ENCODE measurements at regions not wholly inside any gene's neighbourhood (a gene's known extent, or its start where the extent isn't known, plus 50 kb on each side); places are given as distances from the start of the nearest gene placed in this dataset.
"Not testable (repeated sequence)": the region's sequence is repeated elsewhere in the genome, so short reads cannot be mapped to it uniquely, and the experiment has no call there.

GRCh38 chr4:33853670-33854069 lies 2390.6 kb downstream of the ARAP2 start:
- H3K36me3 ChIP-seq (ENCODE audit: control insufficient read depth in 2 of 4, insufficient read depth in 4 of 4, low read length in 3 of 4); H2AFZ ChIP-seq (ENCODE audit: low read length); DNase-seq (ENCODE audit: low read depth in 1 of 2, low spot score in 2 of 2); POLR2A ChIA-PET (ENCODE audit: partially characterized antibody); H3K18ac ChIP-seq (ENCODE audit: extremely low read depth, low read length); H3K4me3 ChIP-seq (ENCODE audit: extremely low read depth in 1 of 4, insufficient read depth in 2 of 4, low read depth in 3 of 4, low read length in 4 of 4); H3K27me3 ChIP-seq (replicated peaks in 1 of 4; ENCODE audit: control insufficient read depth in 3 of 4, extremely low read depth in 1 of 4, insufficient read depth in 3 of 4, low read length in 3 of 4); H2BK5ac ChIP-seq (ENCODE audit: low read depth, low read length); H3K79me2 ChIP-seq (ENCODE audit: control insufficient read depth in 1 of 2, insufficient read depth in 2 of 2, low read length in 2 of 2); H4K5ac ChIP-seq (ENCODE audit: insufficient read length, low read depth, low read length); H2BK120ac ChIP-seq (replicated peaks; ENCODE audit: low read depth, low read length); H3K23ac ChIP-seq (ENCODE audit: insufficient read length); H3K9me3 ChIP-seq (ENCODE audit: insufficient read depth in 2 of 2, low read depth in 1 of 2, low read length in 1 of 2); H3K23me2 ChIP-seq (ENCODE audit: low read depth, low read length); H2BK12ac ChIP-seq (ENCODE audit: low read depth, low read length); H3K14ac ChIP-seq (ENCODE audit: insufficient read length); H2AK5ac ChIP-seq (ENCODE audit: low read depth, low read length); H3K27ac ChIP-seq (ENCODE audit: low read depth, low read length); H4K91ac ChIP-seq (replicated peaks; ENCODE audit: insufficient read length, low read length); H3K79me1 ChIP-seq (ENCODE audit: low read depth, low read length); H3K56ac ChIP-seq (replicated peaks; ENCODE audit: insufficient read length, low read depth, low read length); H3K4me1 ChIP-seq (replicated peaks in 1 of 4; ENCODE audit: control insufficient read depth in 3 of 4, insufficient read depth in 4 of 4, low read length in 3 of 4); H3K4ac ChIP-seq (replicated peaks; ENCODE audit: insufficient read length, low read depth, low read length); H2BK20ac ChIP-seq (ENCODE audit: low read length); H3K4me2 ChIP-seq (ENCODE audit: insufficient read depth in 1 of 2, low read depth in 2 of 2, low read length in 2 of 2); H3K9ac ChIP-seq (replicated peaks in 1 of 4; ENCODE audit: extremely low read depth in 1 of 4, low read depth in 3 of 4, low read length in 3 of 4); H4K8ac ChIP-seq (ENCODE audit: extremely low read depth, insufficient read depth, low read length); H2BK15ac ChIP-seq (ENCODE audit: low read length); CTCF ChIA-PET (ENCODE audit: partially characterized antibody); FAIRE-seq; H4K20me1 ChIP-seq (replicated peaks in 1 of 2; ENCODE audit: control insufficient read depth in 1 of 2, insufficient read depth in 2 of 2, low read length in 2 of 2): not testable (repeated sequence)
